CD14-positive monocyte (primary cell): ENCODE measurements at regions not wholly inside any gene's neighbourhood (a gene's known extent, or its start where the extent isn't known, plus 50 kb on each side); places are given as distances from the start of the nearest gene placed in this dataset.

Experiments
- DNase-seq, 3 donors: peaks; one replicate each; pipeline ENCODE4 v3.0.0-alpha.2; 2011 to 2022
- H2AFZ ChIP-seq: 2 replicates; pipeline ENCODE4 v1.6.0; 2012; ENCODE audit warnings: mild to moderate bottlenecking, low read depth, low read length, inconsistent platforms; ENCODE audit not compliant: insufficient read depth, poor library complexity, severe bottlenecking
- H3K27ac ChIP-seq, 2 donors: 1 replicate in 1 of 2; 2 replicates in 1 of 2; pipeline ENCODE4 v1.5.1; 2012 to 2013; ENCODE audit warnings: low read length in 2 of 2, control low read depth in 1 of 2, inconsistent platforms in 1 of 2, low read depth in 1 of 2, mild to moderate bottlenecking in 1 of 2
- H3K27me3 ChIP-seq, 2 donors: one replicate each; pipeline versions ENCODE4 v1.6.0 to v1.6.1; 2011 to 2013; ENCODE audit warnings: low read length in 2 of 2; ENCODE audit not compliant: control insufficient read depth in 2 of 2, insufficient read depth in 2 of 2
- H3K36me3 ChIP-seq, 2 donors: replicated peaks in 1 of 2; 1 replicate in 1 of 2; 2 replicates in 1 of 2; pipeline versions ENCODE4 v1.5.1 to v1.6.1; 2012 to 2013; ENCODE audit warnings: low read length in 2 of 2, control low read depth in 1 of 2, inconsistent platforms in 1 of 2, mild to moderate bottlenecking in 1 of 2; ENCODE audit not compliant: insufficient read depth in 2 of 2, control insufficient read depth in 1 of 2
- H3K4me1 ChIP-seq, 2 donors: 1 replicate in 1 of 2; 2 replicates in 1 of 2; pipeline versions ENCODE4 v1.5.1 to v1.6.1; 2012 to 2013; ENCODE audit warnings: low read length in 2 of 2, control low read depth in 1 of 2, inconsistent platforms in 1 of 2, mild to moderate bottlenecking in 1 of 2, moderate library complexity in 1 of 2; ENCODE audit not compliant: insufficient read depth in 2 of 2, control insufficient read depth in 1 of 2
- H3K4me2 ChIP-seq: replicated peaks from 2 replicates; pipeline ENCODE3; 2012; ENCODE audit warnings: low read length, moderate library complexity, mild to moderate bottlenecking; ENCODE audit not compliant: poor library complexity, severe bottlenecking; ENCODE audit errors: extremely low read depth
- H3K4me3 ChIP-seq, 3 experiments: fragments of 200-600 bp in 1 of 3; sonication (generic) in 1 of 3; replicated peaks in 1 of 3; 1 replicate in 2 of 3; 2 replicates in 1 of 3; pipeline ENCODE4 v1.5.1; 2011 to 2013; ENCODE audit warnings: low read length in 3 of 3, mild to moderate bottlenecking in 3 of 3, control low read depth in 2 of 3, low read depth in 2 of 3, inconsistent platforms in 1 of 3, moderate library complexity in 1 of 3
- H3K79me2 ChIP-seq: 2 replicates; pipeline ENCODE4 v1.6.0; 2012; ENCODE audit warnings: mild to moderate bottlenecking, control low read depth, inconsistent platforms, low read length, moderate library complexity; ENCODE audit not compliant: insufficient read depth
- H3K9ac ChIP-seq: 2 replicates; pipeline ENCODE4 v1.6.0; 2017; ENCODE audit warnings: low read length, mild to moderate bottlenecking; ENCODE audit not compliant: insufficient read depth, poor library complexity, severe bottlenecking
- H3K9me3 ChIP-seq, 2 donors: replicated peaks in 1 of 2; 1 replicate in 1 of 2; 2 replicates in 1 of 2; pipeline versions ENCODE4 v1.5.1 to v1.6.1; 2012 to 2013; ENCODE audit warnings: low read length in 2 of 2, control low read depth in 1 of 2; ENCODE audit not compliant: control insufficient read depth in 1 of 2, insufficient read depth in 1 of 2
- H4K20me1 ChIP-seq: 2 replicates; pipeline ENCODE4 v1.6.0; 2012; ENCODE audit warnings: mild to moderate bottlenecking, low read length, control low read depth, moderate library complexity; ENCODE audit not compliant: insufficient read depth
- H3K27ac Mint-ChIP-seq, 7 donors: one replicate each; pipeline ENCODE4 v1.8.0; 2020; ENCODE audit warnings: mild to moderate bottlenecking in 7 of 7, mixed read lengths in 7 of 7, moderate library complexity in 6 of 7, inconsistent platforms in 2 of 7
- H3K27me3 Mint-ChIP-seq, 3 donors: one replicate each; pipeline ENCODE4 v1.8.0; 2021 to 2022; ENCODE audit warnings: low read depth in 3 of 3, mild to moderate bottlenecking in 3 of 3, mixed read lengths in 3 of 3, moderate library complexity in 3 of 3, inconsistent platforms in 1 of 3
- H3K36me3 Mint-ChIP-seq, 2 donors: one replicate each; pipeline ENCODE4 v1.8.0; 2020; ENCODE audit warnings: mixed read lengths in 2 of 2, inconsistent platforms in 1 of 2, mild to moderate bottlenecking in 1 of 2
- H3K4me1 Mint-ChIP-seq: one replicate; pipeline ENCODE4 v1.8.0; 2020; ENCODE audit warnings: mild to moderate bottlenecking, mixed read lengths
- H3K4me3 Mint-ChIP-seq, 2 donors: one replicate each; pipeline ENCODE4 v1.8.0; 2020; ENCODE audit warnings: mild to moderate bottlenecking in 2 of 2, mixed read lengths in 2 of 2, moderate library complexity in 1 of 2
- H3K9me3 Mint-ChIP-seq, 7 donors: one replicate each; pipeline ENCODE4 v1.8.0; 2020 to 2022; ENCODE audit warnings: mixed read lengths in 7 of 7, mild to moderate bottlenecking in 6 of 7, moderate library complexity in 6 of 7, inconsistent platforms in 2 of 7
- CTCF ChIP-seq: fragments of 200-600 bp; IDR thresholded peaks from one replicate; pipeline ENCODE4 v1.8.0; 2022; ENCODE audit warnings: antibody characterized with exemption, mild to moderate bottlenecking
- WGBS: methylation state at CpG from one replicate; pipeline ENCODE4 v1.1.5; 2013; ENCODE audit warnings: missing lambda C conversion rate; ENCODE audit not compliant: insufficient coverage; 5-methylcytosine and 5-hydroxymethylcytosine counted together
- intact Hi-C, 2 donors: fragments of 100-400 bp; cut with micrococcal nuclease; formaldehyde crosslinking; loops; one replicate each; pipeline versions ENCODE4 v1.15.0 to v1.15.1; 2023

- 0% methylated on average over 36 of the region's 64 CpGs for WGBS
- peaks cover 66% of the 10 kb centered on the region for H4K20me1 ChIP-seq
- peak overlapping the region; percentile 83 for H2AFZ ChIP-seq
- H3K36me3 ChIP-seq, result no peaks in the 10 kb centered on the region
- H3K9ac ChIP-seq, result peak overlapping the region; percentile 90
- H3K27me3 Mint-ChIP-seq, result peaks cover 4 to 9% (median 8%) of the 10 kb centered on the region in 3 donors
- peak overlapping the region; percentile 99 for H3K4me2 ChIP-seq
- H3K4me3 ChIP-seq, result peak overlapping the region; percentile 73 to 100 (median 74)
- intact Hi-C loops, result loop anchor here (5.0 kb wide), 1 partner anchor 40 kb away; no protein-coding TSS in a partner anchor
- H3K27ac ChIP-seq, result peak overlapping the region in 1 of 2 donors; percentile 89
- peak overlapping the region; percentile 71 to 84 for H3K4me3 Mint-ChIP-seq
- peaks cover 41 to 58% of the 10 kb centered on the region in 2 donors for H3K4me1 ChIP-seq
- peaks cover 55% of the 10 kb centered on the region for H3K79me2 ChIP-seq
- H3K4me1 Mint-ChIP-seq, result peaks cover 50% of the 10 kb centered on the region
- H3K9me3 Mint-ChIP-seq, result peaks cover 0 to 2% (median 0%) of the 10 kb centered on the region in 7 donors
- peaks cover 7 to 13% of the 10 kb centered on the region in 2 donors for H3K36me3 Mint-ChIP-seq
- peak overlapping the region in 2 of 7 donors; percentile 43 to 68 for H3K27ac Mint-ChIP-seq
- no peaks in the 10 kb centered on the region for H3K27me3 ChIP-seq
- H3K9me3 ChIP-seq, result no peaks in the 10 kb centered on the region
- TF ChIP-seq CTCF, result no peak
- peak; percentile 48 to 56 (median 52) for DNase-seq
These were observed 231.9 kb downstream of the SEC14L1 start for GRCh38 chr17:77372444-77373298.

GRCh38 chr17:77373299-77374169 lies 232.8 kb downstream of the SEC14L1 start:
- Mint-ChIP-seq H3K4me3 (peak overlapping the region; percentile 97), H3K4me1 (peaks cover 55% of the 10 kb centered on the region), H3K27me3 (peaks cover 4 to 9% (median 8%) of the 10 kb centered on the region in 3 donors), H3K27ac (peak overlapping the region; percentile 86 to 97 (median 93)), H3K9me3 (peaks cover 0 to 2% (median 0%) of the 10 kb centered on the region in 7 donors), H3K36me3 (peaks cover 10 to 17% of the 10 kb centered on the region in 2 donors)
- H3K9me3 ChIP-seq, result no peaks in the 10 kb centered on the region
- H3K27me3 ChIP-seq, result no peaks in the 10 kb centered on the region
- peak; percentile 31 to 41 (median 41) for DNase-seq
- H3K9ac ChIP-seq, result peak overlapping the region; percentile 90
- peaks cover 63% of the 10 kb centered on the region for H3K79me2 ChIP-seq
- peak overlapping the region; percentile 73 to 100 (median 74) for H3K4me3 ChIP-seq
- H4K20me1 ChIP-seq, result peaks cover 74% of the 10 kb centered on the region
- H3K4me1 ChIP-seq, result peaks cover 41 to 58% of the 10 kb centered on the region in 2 donors
- H3K27ac ChIP-seq, result peak overlapping the region; percentile 71 to 89
- peak overlapping the region; percentile 99 for H3K4me2 ChIP-seq
- no peak for TF ChIP-seq CTCF
- intact Hi-C loops, result loop anchor here (5.0 kb wide), 1 partner anchor 41 kb away; no protein-coding TSS in a partner anchor
- WGBS, result under 1% methylated on average over 78 of the region's 90 CpGs
- no peaks in the 10 kb centered on the region for H3K36me3 ChIP-seq
- H2AFZ ChIP-seq, result peak overlapping the region; percentile 83
